ENCODE measurements at regions not wholly inside any gene's neighbourhood (a gene's known extent, or its start where the extent isn't known, plus 50 kb on each side); places are given as distances from the start of the nearest gene placed in this dataset.
A peak's percentile ranks its signal among the peaks of the same experiment; 100 is the strongest.

GRCh38 chr18:27717816-27718215 lies 459.1 kb downstream of the CDH2 start:
- H3K79me1 ChIP-seq (ENCODE audit: insufficient read depth, low read depth, low read length, poor library complexity, severe bottlenecking), result no peaks in the 10 kb centered on the region
- no peak overlapping the region for H3K14ac ChIP-seq (ENCODE audit: insufficient read depth, low read length)
- H4K8ac ChIP-seq (replicated peaks; ENCODE audit: insufficient read length, low read depth, low read length), result no peak overlapping the region
- H3K4me1 ChIP-seq (ENCODE audit: insufficient read depth, low read length), result peaks cover 18% of the 10 kb centered on the region
- H4K91ac ChIP-seq (ENCODE audit: insufficient read length, low read depth, low read length), result no peak overlapping the region
- TF ChIP-seq, protein P1, sequence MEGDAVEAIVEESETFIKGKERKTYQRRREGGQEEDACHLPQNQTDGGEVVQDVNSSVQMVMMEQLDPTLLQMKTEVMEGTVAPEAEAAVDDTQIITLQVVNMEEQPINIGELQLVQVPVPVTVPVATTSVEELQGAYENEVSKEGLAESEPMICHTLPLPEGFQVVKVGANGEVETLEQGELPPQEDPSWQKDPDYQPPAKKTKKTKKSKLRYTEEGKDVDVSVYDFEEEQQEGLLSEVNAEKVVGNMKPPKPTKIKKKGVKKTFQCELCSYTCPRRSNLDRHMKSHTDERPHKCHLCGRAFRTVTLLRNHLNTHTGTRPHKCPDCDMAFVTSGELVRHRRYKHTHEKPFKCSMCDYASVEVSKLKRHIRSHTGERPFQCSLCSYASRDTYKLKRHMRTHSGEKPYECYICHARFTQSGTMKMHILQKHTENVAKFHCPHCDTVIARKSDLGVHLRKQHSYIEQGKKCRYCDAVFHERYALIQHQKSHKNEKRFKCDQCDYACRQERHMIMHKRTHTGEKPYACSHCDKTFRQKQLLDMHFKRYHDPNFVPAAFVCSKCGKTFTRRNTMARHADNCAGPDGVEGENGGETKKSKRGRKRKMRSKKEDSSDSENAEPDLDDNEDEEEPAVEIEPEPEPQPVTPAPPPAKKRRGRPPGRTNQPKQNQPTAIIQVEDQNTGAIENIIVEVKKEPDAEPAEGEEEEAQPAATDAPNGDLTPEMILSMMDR (conservative IDR thresholded peaks at IDR 0.05), result no peak
- no peaks in the 10 kb centered on the region for H3K9me3 ChIP-seq (ENCODE audit: control insufficient read depth, low read depth, low read length)
- Mint-ChIP-seq H3K27me3 (ENCODE audit: low read depth) (no peaks in the 10 kb centered on the region), H3K36me3 (ENCODE audit: insufficient read depth in 1 of 3, low read depth in 3 of 3) (no peaks in the 10 kb centered on the region; a peak in 1 of 7 replicates), H3K4me3 (no peak overlapping the region), H3K27ac (peak overlapping the region in 2 of 3 experiments; percentile 52 to 65; a peak in 3 of 7 replicates), H3K4me1 (peaks cover 56 to 58% of the 10 kb centered on the region in 2 experiments), H3K9me3 (no peaks in the 10 kb centered on the region; a peak in 2 of 5 replicates)
- H3K27ac ChIP-seq (ENCODE audit: insufficient read length, low read depth, low read length), result no peak overlapping the region
- no peaks in the 10 kb centered on the region for H3K27me3 ChIP-seq (ENCODE audit: insufficient read depth, low read length)
- no peak overlapping the region for H2AK5ac ChIP-seq (ENCODE audit: insufficient read length, low read length)
- no peaks in the 10 kb centered on the region for H4K20me1 ChIP-seq (ENCODE audit: control insufficient read depth, insufficient read depth, insufficient read length)
- no peak overlapping the region for H4K5ac ChIP-seq (ENCODE audit: insufficient read length, low read depth, low read length)
- H3K23ac ChIP-seq (ENCODE audit: insufficient read length, low read depth, low read length), result no peak overlapping the region
- H3K79me2 ChIP-seq (ENCODE audit: insufficient read depth, low read length), result no peaks in the 10 kb centered on the region
- H2BK120ac ChIP-seq (ENCODE audit: low read depth, low read length, poor library complexity, severe bottlenecking), result no peak overlapping the region
- H3K23me2 ChIP-seq (ENCODE audit: insufficient read length, low read depth, low read length, poor library complexity, severe bottlenecking), result no peaks in the 10 kb centered on the region
- WGBS (ENCODE audit: extremely low coverage, insufficient read length, low lambda C conversion rate), result no CpG with 5 or more reads among the region's 3 CpGs
- no peak overlapping the region for H2AFZ ChIP-seq (ENCODE audit: low read length)
- no peak overlapping the region for H3T11ph ChIP-seq (ENCODE audit: low read length)
- H3K4me2 ChIP-seq (ENCODE audit: insufficient read depth, insufficient read length, low read length), result no peak overlapping the region
- DNase-seq, result peak; percentile 39
- H2BK12ac ChIP-seq (ENCODE audit: insufficient read length, low read depth, low read length), result no peak overlapping the region
- no peak overlapping the region for H3K18ac ChIP-seq (ENCODE audit: insufficient read length, low read depth, low read length)
- H2BK20ac ChIP-seq (ENCODE audit: low read depth, low read length, poor library complexity, severe bottlenecking), result no peak overlapping the region
- no peak overlapping the region for H2BK15ac ChIP-seq (ENCODE audit: low read depth, low read length)
- no peak overlapping the region for H3K4ac ChIP-seq (ENCODE audit: low read depth, low read length)
- no peak overlapping the region for H3K9ac ChIP-seq (ENCODE audit: extremely low read depth, insufficient read length, low read length)
- H3K56ac ChIP-seq (ENCODE audit: insufficient read length, low read depth, low read length), result no peak overlapping the region
- no peak overlapping the region for H2BK5ac ChIP-seq (ENCODE audit: insufficient read length, low read length)
